ENCODE measurements at regions not wholly inside any gene's neighbourhood (a gene's known extent, or its start where the extent isn't known, plus 50 kb on each side); places are given as distances from the start of the nearest gene placed in this dataset.

GRCh38 chr1:208818770-208819445, 574.7 kb upstream of the PLXNA2 start:
- TF ChIP-seq JUND (IDR thresholded peaks at IDR 0.05; ENCODE audit: low read depth) = no peak
- in situ Hi-C loops (cut with HindIII; ENCODE audit: low pct_unique_long_range_greater_than_20kb, low sequenced_read_pairs) = no loop called here
- DNase-seq (ENCODE audit: low read depth in 1 of 2, low spot score in 1 of 2) = no peak

- in situ Hi-C loops (cut with HindIII; ENCODE audit: low pct_unique_long_range_greater_than_20kb, low sequenced_read_pairs) = no loop called here
- no peak for DNase-seq (ENCODE audit: low read depth in 1 of 2, low spot score in 1 of 2)
- no peak for TF ChIP-seq JUND (IDR thresholded peaks at IDR 0.05; ENCODE audit: low read depth)
Observed at GRCh38 chr1:208820580-208821212, 576.5 kb upstream of the PLXNA2 start.

GRCh38 chr1:208821939-208822338, 577.8 kb upstream of the PLXNA2 start:
- TF ChIP-seq JUND (IDR thresholded peaks at IDR 0.05; ENCODE audit: low read depth) = no peak
- no peak for DNase-seq (ENCODE audit: low read depth in 1 of 2, low spot score in 1 of 2)
- in situ Hi-C loops (cut with HindIII; ENCODE audit: low pct_unique_long_range_greater_than_20kb, low sequenced_read_pairs) = no loop called here

GRCh38 chr1:208825300-208825699, 581.1 kb upstream of the PLXNA2 start:
- in situ Hi-C loops (cut with HindIII; ENCODE audit: low pct_unique_long_range_greater_than_20kb, low sequenced_read_pairs) = no loop called here
- TF ChIP-seq JUND (IDR thresholded peaks at IDR 0.05; ENCODE audit: low read depth) = no peak
- DNase-seq (ENCODE audit: low read depth in 1 of 2, low spot score in 1 of 2) = no peak

- in situ Hi-C loops (cut with HindIII; ENCODE audit: low pct_unique_long_range_greater_than_20kb, low sequenced_read_pairs) = no loop called here
- TF ChIP-seq JUND (IDR thresholded peaks at IDR 0.05; ENCODE audit: low read depth) = no peak
- DNase-seq (ENCODE audit: low read depth in 1 of 2, low spot score in 1 of 2) = no peak
Observed at GRCh38 chr1:208829595-208829994, 585.4 kb upstream of the PLXNA2 start.

GRCh38 chr1:208834381-208835096, 590.4 kb upstream of the PLXNA2 start:
- in situ Hi-C loops (cut with HindIII; ENCODE audit: low pct_unique_long_range_greater_than_20kb, low sequenced_read_pairs) = no loop called here
- TF ChIP-seq JUND (IDR thresholded peaks at IDR 0.05; ENCODE audit: low read depth) = no peak
- DNase-seq (ENCODE audit: low read depth in 1 of 2, low spot score in 1 of 2) = no peak

GRCh38 chr1:208835097-208835463, 590.9 kb upstream of the PLXNA2 start:
- TF ChIP-seq JUND (IDR thresholded peaks at IDR 0.05; ENCODE audit: low read depth) = no peak
- in situ Hi-C loops (cut with HindIII; ENCODE audit: low pct_unique_long_range_greater_than_20kb, low sequenced_read_pairs) = no loop called here
- no peak for DNase-seq (ENCODE audit: low read depth in 1 of 2, low spot score in 1 of 2)

- DNase-seq (ENCODE audit: low read depth in 1 of 2, low spot score in 1 of 2) = no peak
- no peak for TF ChIP-seq JUND (IDR thresholded peaks at IDR 0.05; ENCODE audit: low read depth)
- in situ Hi-C loops (cut with HindIII; ENCODE audit: low pct_unique_long_range_greater_than_20kb, low sequenced_read_pairs) = no loop called here
Observed at GRCh38 chr1:208835781-208836180, 591.6 kb upstream of the PLXNA2 start.

GRCh38 chr1:208837242-208837641, 593.1 kb upstream of the PLXNA2 start:
- in situ Hi-C loops (cut with HindIII; ENCODE audit: low pct_unique_long_range_greater_than_20kb, low sequenced_read_pairs) = no loop called here
- DNase-seq (ENCODE audit: low read depth in 1 of 2, low spot score in 1 of 2) = peak in 1 of 2 experiments; percentile 30
- no peak for TF ChIP-seq JUND (IDR thresholded peaks at IDR 0.05; ENCODE audit: low read depth)

- in situ Hi-C loops (cut with HindIII; ENCODE audit: low pct_unique_long_range_greater_than_20kb, low sequenced_read_pairs) = no loop called here
- TF ChIP-seq JUND (IDR thresholded peaks at IDR 0.05; ENCODE audit: low read depth) = no peak
- no peak for DNase-seq (ENCODE audit: low read depth in 1 of 2, low spot score in 1 of 2)
Observed at GRCh38 chr1:208841436-208841835, 597.3 kb upstream of the PLXNA2 start.

GRCh38 chr1:208842451-208842850, 598.3 kb upstream of the PLXNA2 start:
- no peak for TF ChIP-seq JUND (IDR thresholded peaks at IDR 0.05; ENCODE audit: low read depth)
- in situ Hi-C loops (cut with HindIII; ENCODE audit: low pct_unique_long_range_greater_than_20kb, low sequenced_read_pairs) = no loop called here
- DNase-seq (ENCODE audit: low read depth in 1 of 2, low spot score in 1 of 2) = no peak

GRCh38 chr1:208844158-208844557, 600.0 kb upstream of the PLXNA2 start:
- TF ChIP-seq JUND (IDR thresholded peaks at IDR 0.05; ENCODE audit: low read depth) = no peak

GRCh38 chr1:208848854-208849253, 604.7 kb upstream of the PLXNA2 start:
- TF ChIP-seq JUND (IDR thresholded peaks at IDR 0.05; ENCODE audit: low read depth) = no peak
- in situ Hi-C loops (cut with HindIII; ENCODE audit: low pct_unique_long_range_greater_than_20kb, low sequenced_read_pairs) = no loop called here
- no peak for DNase-seq (ENCODE audit: low read depth in 1 of 2, low spot score in 1 of 2)

More at GRCh38 chr1:208844158-208844557, 600.0 kb upstream of the PLXNA2 start:
- in situ Hi-C loops (cut with HindIII; ENCODE audit: low pct_unique_long_range_greater_than_20kb, low sequenced_read_pairs) = no loop called here
- no peak for DNase-seq (ENCODE audit: low read depth in 1 of 2, low spot score in 1 of 2)
